Cardiac fibroblast (primary cell): ENCODE measurements at regions not wholly inside any gene's neighbourhood (a gene's known extent, or its start where the extent isn't known, plus 50 kb on each side); places are given as distances from the start of the nearest gene placed in this dataset.

Experiments used
- DNase-seq, 2 donors: peaks; one replicate each; pipeline versions ENCODE4 v3.0.0 to v3.0.0-alpha.2; 2010; ENCODE audit warnings: low read depth in 2 of 2
- H3K4me3 ChIP-seq, 2 donors: replicated peaks in 1 of 2; 1 replicate in 1 of 2; 2 replicates in 1 of 2; pipeline ENCODE4 v1.5.1; 2011; ENCODE audit warnings: low read depth in 2 of 2, low read length in 2 of 2, mild to moderate bottlenecking in 2 of 2, moderate library complexity in 1 of 2
- TF ChIP-seq, protein P1 (sequence below): IDR thresholded peaks from one replicate; pipeline ENCODE4 v1.5.1; 2011; ENCODE audit warnings: low read depth, mild to moderate bottlenecking, low read length, inconsistent platforms

DNA sequence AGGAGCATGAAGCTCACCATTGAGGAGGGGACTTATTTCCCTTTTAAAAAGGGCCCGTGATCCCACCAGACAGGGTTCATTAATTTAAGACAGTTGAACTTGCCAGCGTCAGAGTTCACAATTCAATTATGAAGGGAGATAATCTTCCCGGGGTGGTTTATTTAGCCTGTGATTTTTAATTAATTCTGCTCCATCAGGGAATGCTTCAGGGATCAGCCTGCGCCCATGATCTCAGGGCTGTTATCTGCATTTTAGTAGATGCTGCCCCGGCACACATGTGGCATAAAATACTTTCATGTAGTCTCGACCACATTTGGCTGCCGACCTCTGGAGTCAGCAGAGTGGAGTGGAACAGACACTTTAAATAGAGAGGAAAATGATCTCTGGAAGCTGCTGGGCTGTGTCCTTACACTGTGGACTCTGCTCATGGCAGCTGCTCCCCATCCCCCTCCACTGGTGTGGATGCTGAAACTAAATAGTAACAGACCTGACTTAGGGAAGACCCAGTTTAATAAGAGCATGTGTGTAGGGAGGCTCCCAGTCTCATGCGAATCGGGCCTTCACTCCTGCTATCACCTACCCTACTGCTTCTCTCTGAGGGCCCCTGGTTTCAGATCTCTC lies 256.9 kb downstream of the TEX29 start:
- no peak overlapping the region for H3K4me3 ChIP-seq
- no peak for DNase-seq
- TF ChIP-seq, protein P1, sequence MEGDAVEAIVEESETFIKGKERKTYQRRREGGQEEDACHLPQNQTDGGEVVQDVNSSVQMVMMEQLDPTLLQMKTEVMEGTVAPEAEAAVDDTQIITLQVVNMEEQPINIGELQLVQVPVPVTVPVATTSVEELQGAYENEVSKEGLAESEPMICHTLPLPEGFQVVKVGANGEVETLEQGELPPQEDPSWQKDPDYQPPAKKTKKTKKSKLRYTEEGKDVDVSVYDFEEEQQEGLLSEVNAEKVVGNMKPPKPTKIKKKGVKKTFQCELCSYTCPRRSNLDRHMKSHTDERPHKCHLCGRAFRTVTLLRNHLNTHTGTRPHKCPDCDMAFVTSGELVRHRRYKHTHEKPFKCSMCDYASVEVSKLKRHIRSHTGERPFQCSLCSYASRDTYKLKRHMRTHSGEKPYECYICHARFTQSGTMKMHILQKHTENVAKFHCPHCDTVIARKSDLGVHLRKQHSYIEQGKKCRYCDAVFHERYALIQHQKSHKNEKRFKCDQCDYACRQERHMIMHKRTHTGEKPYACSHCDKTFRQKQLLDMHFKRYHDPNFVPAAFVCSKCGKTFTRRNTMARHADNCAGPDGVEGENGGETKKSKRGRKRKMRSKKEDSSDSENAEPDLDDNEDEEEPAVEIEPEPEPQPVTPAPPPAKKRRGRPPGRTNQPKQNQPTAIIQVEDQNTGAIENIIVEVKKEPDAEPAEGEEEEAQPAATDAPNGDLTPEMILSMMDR = no peak

GRCh38 chr13:111577956-111578605 lies 257.6 kb downstream of the TEX29 start:
- TF ChIP-seq, protein P1 = no peak
- DNase-seq = no peak
- H3K4me3 ChIP-seq = no peak overlapping the region

DNA sequence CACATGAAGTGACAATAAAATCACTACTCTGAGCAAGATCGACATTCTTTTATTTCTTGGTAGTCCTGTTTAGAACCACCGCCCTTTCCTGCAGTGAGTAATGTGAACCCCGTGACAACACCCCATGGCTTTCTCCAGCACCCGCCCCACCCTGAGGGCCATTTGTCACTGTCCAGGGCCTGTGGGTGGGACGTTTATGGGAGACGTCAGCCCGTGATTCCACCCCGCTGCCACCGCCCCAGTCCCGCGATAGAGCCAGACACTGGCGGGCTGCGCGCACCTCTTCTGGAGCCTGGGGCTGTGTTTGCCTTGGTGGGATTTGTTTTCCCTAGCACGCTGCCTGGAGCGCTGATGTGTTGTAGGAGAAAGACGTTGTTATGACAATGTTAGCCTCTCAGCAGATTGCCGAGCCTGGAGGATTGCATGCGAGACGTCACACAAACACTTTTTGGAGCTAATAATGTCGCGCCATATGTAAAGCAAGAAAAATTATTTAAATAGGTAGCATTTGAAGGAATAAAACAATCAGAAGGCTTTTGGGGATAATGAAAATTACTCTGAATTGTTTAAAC lies 263.7 kb downstream of the TEX29 start:
- H3K4me3 ChIP-seq = no peak overlapping the region
- TF ChIP-seq, protein P1 = no peak
- DNase-seq = no peak

- TF ChIP-seq, protein P1 = no peak
- DNase-seq = no peak
- H3K4me3 ChIP-seq = no peak overlapping the region
These were observed 264.4 kb downstream of the TEX29 start for GRCh38 chr13:111584870-111585269.

GRCh38 chr13:111586291-111586690 lies 265.8 kb downstream of the TEX29 start:
- TF ChIP-seq, protein P1 = no peak
- no peak overlapping the region for H3K4me3 ChIP-seq
- no peak for DNase-seq

- no peak for DNase-seq
- TF ChIP-seq, protein P1 = no peak
- H3K4me3 ChIP-seq = no peak overlapping the region
These were observed 266.8 kb downstream of the TEX29 start for GRCh38 chr13:111587249-111587648.
